ENCODE measurements at regions not wholly inside any gene's neighbourhood (a gene's known extent, or its start where the extent isn't known, plus 50 kb on each side); places are given as distances from the start of the nearest gene placed in this dataset.
"Not testable (repeated sequence)": the region's sequence is repeated elsewhere in the genome, so short reads cannot be mapped to it uniquely, and the experiment has no call there.

DNA sequence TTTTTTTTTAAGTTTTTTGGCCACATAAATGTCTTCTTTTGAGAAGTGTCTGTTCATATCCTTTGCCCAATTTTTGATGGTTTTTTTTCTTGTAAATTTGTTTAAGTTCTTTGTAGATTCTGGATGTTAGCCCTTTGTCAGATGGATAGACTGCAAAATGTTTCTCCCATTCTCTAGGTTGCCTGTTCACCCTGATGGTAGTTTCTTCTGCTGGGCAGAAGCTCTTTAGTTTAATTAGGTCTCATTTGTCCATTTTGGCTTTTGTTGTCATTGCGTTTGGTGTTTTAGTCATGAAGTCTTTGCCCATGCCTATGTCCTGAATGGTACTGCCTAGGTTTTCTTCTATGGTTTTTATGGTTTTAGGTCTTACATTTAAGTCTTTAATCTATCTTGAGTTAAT lies 320.9 kb upstream of the SETBP1 start:
- DNase-seq = not testable (repeated sequence)

- not testable (repeated sequence) for DNase-seq
Observed at GRCh38 chr18:44362213-44362612, 318.5 kb upstream of the SETBP1 start.

DNA sequence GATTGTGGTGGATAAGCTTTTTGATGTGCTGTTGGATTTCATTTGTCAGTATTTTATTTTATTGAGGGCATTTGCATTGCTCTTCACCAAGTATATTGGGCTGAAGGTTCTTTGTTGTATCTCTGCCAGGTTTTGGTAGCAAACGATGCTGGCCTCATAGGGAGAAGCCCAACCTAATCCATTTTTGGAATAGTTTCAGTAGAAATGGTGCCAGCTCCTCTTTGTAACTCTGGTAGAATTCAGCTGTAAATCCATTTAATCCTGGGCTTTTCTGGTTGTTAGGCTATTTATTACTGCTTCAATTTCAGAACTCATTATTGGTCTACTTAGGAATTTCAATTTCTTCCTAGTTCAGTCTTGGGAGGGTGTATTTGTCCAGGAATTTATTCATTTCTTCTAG lies 309.8 kb upstream of the SETBP1 start:
- DNase-seq = no peak

DNA sequence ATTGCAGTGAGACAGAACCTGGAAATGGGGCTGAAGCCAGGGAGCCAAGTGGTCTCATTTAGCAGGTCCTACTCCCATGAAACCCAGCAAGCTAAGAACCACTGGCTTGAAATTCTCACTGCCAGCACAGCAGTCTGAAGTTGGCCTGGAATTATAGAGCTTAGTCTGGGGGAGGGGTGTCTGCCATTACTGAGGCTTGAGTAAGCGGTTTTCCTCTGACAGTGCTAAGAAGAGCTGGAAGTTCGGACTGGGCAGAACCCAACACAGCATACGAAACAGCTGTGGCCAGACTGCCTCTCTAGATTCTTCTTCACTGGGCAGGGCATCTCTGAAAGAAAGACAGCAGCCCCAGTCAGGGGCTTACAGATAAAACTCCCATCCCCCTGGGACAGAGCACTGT lies 305.7 kb upstream of the SETBP1 start:
- DNase-seq = no peak

DNA sequence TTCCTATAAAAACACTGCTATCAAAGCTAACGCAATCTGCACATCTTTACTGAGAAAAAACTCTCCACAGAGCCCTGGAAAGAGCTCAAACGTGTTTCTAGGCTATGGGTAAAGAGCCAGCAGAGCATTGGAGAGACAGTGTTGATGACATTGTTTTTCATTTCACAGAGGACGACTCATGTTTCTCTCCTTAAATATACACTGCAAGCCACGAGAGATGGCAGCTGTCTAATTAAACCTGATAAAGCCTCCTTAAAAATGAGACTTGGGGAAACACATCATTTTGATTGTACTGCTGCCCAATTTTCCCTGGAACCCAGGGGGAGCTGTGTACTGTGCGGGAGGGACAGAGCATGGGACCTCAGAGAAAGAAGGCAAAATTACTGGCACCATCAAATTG lies 294.3 kb upstream of the SETBP1 start:
- DNase-seq = no peak

DNA sequence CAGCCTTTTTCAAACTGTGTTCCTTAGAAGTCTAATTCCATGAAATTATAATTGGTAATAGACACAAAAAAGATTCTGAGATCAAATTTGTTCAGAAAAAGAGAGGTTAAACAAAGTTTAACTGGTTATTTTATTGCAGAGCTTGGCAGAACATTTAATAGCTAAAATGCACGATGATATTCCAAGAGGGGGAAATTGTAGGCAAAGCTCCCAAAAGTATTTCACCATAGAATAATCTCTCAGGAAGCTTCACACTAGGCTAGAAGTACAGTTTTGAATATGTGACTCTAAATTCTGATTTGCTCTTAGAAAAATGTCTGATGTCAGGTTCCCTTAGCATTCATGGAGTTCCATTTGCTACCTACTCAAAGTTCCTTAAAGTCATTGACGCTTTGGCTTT lies 292.4 kb upstream of the SETBP1 start:
- DNase-seq = no peak

DNA sequence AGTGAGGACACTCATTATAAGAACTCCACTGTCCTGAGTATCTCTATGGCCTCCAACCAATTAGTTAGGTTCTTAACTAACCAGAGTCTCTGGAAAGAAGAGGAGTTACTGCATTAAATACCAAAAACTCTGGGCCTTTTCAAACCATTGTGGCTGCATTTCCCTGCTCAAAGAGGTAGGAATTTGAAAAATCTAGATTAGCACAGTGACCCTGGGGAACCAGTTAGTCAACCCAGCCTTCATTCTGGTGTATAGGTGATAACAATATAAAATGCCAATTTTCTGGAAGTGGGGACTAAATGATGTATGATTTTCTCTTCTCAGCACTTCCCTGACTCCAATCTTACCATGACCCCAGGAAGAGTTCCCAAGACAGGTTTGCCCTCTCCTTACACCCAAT lies 287.8 kb upstream of the SETBP1 start:
- DNase-seq = no peak

DNA sequence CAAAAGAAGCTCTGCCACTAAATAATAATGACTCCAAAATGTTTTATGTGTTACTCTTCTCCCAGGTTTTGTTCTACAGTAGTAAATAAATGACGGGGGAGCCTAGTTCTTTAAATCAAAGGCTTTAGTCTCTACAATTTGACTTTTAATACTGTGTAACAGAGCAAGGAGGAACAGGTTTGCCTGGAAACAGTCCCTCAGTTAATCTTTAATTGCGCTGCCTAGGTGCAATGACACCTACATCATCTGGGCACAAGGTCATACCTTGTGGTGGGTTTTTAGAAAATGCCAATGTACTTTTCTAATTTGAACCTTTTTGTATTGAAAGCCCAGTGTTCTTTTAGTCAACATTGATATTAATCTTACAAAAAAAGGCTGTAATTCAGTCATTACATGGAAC lies 287.3 kb upstream of the SETBP1 start:
- DNase-seq = no peak

- no peak for DNase-seq
Observed at GRCh38 chr18:44396550-44396949, 284.1 kb upstream of the SETBP1 start.

DNA sequence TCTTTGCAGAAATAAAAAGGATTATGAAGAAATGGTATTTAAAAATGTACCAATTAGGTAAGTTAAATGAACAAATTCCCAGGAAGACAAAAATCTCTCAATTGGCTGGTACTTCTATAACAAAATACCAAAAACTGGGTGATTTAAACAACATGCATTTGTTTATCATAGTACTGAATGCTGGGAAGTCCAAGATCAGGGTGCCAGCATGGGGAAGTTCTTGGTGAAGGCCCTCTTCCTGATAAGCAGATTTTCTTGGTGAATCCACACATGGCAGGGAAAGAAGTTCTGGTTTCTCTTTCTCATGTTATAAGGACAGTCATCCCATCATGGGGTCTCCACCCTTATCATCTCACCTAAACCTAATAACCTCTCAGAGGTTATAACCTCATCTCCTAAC lies 271.6 kb upstream of the SETBP1 start:
- DNase-seq = peak in 2 of 3 donors; percentile 18 to 24

DNA sequence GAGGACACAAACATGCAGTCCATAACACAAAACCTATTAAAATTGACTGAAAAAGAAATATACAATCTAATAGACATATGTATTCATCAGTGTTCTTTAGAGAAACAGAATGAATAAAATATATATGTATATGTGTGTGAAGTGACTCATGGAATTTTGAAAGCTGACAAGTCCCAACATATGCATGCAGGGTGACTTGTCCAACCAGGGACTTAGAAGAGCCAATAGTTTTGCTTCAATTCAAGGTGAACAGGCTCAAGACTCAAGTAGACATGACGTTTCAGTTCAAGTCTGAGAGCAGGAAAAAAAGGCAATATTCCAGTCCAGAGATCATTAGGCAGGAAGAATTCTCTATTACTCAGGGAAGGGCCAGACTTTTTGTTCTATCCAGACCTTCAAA lies 271.2 kb upstream of the SETBP1 start:
- DNase-seq = no peak

DNA sequence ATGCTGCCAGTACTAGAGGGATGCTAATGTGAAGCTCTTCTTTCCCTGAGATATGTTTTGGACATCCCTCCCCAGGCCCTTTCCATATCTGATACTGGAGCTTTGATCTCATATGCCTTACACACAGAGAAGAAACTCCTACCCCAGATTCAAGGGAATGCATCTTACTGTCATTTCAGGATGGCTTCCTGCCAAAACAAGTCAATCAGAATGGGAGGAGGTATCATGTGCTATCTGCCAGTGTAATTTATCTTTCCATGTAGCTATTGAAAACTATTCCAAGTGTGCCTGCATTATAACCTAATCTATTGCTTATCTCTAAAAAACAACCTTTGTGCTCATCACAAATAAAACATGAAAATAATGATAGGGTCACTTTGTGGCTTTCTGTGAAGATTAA lies 269.9 kb upstream of the SETBP1 start:
- DNase-seq = no peak

DNA sequence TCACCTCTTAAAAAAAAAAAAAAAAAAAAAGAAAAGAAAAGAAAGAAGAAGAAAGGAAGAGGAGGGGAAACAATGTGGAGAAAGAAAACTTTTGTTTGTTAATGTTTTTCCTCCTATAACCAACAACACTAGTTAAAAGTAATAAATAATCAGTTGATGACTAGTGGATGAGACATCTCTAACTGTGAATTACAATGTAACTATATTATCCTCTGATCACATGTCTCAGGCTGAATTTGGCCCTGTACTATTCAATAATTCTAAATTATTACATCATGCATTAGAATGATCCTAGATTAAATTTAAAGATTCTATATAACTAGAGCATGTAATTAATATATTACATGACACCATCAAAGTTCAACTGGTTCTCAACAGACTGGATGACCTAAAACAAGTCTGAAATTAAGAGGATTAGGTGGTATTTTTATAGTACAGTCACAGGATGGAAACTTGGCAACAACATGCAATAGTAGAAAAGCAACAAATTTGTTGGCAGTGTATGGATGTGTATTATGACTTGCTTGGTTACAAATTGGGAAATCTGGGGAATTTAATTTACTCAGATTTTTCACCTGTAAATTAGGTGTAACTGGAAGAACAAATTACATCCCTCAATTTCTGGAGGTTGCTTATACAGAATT lies 269.3 kb upstream of the SETBP1 start:
- DNase-seq = no peak

DNA sequence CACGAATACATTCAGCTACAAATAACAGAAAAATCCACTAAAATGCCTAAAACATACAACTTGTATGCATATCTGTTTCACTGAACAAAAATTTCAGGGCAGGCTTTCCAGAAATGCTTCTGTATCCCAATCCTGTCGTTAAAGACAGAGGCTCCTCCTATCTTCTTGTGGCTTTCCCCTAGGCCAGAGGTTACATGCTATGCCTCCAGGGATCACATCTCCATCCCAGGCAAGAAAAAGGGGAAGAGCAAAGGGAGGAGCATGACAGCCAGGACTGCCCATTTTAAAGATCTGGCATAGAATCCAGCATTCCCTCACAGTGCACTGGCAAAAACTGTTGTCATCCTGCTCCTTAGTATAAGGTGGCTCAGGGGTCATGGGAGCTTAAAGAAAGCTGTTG lies 268.7 kb upstream of the SETBP1 start:
- no peak for DNase-seq

GRCh38 chr18:44423814-44424644 lies 256.7 kb upstream of the SETBP1 start:
- DNase-seq = no peak

- DNase-seq = no peak
Observed at GRCh38 chr18:44424645-44425035, 256.0 kb upstream of the SETBP1 start.

- no peak for DNase-seq
Observed at GRCh38 chr18:44425161-44425560, 255.5 kb upstream of the SETBP1 start.

- no peak for DNase-seq
Observed at GRCh38 chr18:44437603-44438002, 243.1 kb upstream of the SETBP1 start.

- DNase-seq = no peak
Observed at GRCh38 chr18:44450226-44450625, 230.5 kb upstream of the SETBP1 start.

DNA sequence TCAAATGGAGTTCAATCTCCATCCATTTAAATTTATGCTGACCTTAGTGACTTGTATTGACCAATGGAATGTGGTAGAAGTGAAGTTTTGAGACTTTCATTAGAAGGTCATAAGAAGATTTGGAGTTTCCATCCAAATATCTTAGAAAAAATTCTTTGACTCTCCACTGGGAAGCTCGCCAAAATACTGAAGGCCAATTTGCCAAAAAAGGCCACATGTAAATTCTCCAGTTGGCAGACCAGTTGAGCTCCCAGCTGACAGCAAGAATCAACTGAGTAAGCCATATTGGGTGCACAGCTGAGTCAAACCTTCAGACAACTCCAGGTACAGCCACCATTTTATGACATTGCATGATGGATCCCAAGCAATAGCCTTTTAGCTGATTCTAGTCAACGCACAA lies 228.3 kb upstream of the SETBP1 start:
- DNase-seq = no peak

GRCh38 chr18:44453505-44453904 lies 227.2 kb upstream of the SETBP1 start:
- DNase-seq = no peak

GRCh38 chr18:44458777-44459176 lies 221.9 kb upstream of the SETBP1 start:
- DNase-seq = peak; percentile 38 to 69 (median 52)

- DNase-seq = peak in 1 of 3 donors; percentile 5
Observed at GRCh38 chr18:44464398-44465180, 216.1 kb upstream of the SETBP1 start.

- no peak for DNase-seq
Observed at GRCh38 chr18:44465381-44465841, 215.3 kb upstream of the SETBP1 start.

Measured in suppressor macrophage treated with lipopolysaccharide for 1 hour (primary cell).